ENCODE measurements at regions not wholly inside any gene's neighbourhood (a gene's known extent, or its start where the extent isn't known, plus 50 kb on each side); places are given as distances from the start of the nearest gene placed in this dataset.

DNA sequence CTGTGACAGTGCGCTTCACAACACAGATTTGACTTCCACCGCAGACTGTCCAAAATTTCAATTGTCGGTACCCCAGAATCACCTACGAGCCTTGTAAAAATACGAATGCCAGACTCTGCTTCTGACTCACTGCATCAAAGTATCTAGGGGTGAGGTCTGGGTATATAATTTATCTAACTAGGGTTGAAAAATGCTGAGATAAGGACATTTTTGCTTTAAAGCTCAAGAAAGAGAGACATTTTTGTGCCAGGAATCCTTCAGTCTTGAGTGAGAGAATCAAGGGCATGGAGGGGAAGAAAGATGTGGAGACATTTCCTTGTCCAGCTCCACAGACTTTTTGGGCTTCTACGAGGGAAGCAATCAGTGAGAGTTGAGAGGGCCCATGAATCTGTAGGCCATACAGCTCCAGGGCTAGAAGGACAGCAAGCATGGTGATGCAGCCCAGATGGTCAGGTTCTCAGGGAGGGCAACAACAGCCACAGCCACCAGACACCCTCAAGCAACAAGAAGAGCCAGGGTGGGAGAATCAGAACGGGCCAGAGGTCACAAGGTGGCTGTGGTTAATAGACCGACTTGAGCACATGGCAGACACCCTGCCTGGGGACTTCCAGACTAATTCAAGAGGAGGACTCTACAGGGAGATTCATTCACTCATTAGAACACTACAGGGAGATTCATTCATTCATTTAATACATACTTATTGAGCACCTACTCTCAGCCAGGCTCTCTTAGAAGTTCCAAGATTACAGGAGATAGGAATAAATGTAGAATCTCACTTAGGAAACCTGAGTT lies 211.1 kb upstream of the PRDM1 start:
- TF ChIP-seq, protein P1, sequence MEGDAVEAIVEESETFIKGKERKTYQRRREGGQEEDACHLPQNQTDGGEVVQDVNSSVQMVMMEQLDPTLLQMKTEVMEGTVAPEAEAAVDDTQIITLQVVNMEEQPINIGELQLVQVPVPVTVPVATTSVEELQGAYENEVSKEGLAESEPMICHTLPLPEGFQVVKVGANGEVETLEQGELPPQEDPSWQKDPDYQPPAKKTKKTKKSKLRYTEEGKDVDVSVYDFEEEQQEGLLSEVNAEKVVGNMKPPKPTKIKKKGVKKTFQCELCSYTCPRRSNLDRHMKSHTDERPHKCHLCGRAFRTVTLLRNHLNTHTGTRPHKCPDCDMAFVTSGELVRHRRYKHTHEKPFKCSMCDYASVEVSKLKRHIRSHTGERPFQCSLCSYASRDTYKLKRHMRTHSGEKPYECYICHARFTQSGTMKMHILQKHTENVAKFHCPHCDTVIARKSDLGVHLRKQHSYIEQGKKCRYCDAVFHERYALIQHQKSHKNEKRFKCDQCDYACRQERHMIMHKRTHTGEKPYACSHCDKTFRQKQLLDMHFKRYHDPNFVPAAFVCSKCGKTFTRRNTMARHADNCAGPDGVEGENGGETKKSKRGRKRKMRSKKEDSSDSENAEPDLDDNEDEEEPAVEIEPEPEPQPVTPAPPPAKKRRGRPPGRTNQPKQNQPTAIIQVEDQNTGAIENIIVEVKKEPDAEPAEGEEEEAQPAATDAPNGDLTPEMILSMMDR (IDR thresholded peaks at IDR 0.05; ENCODE audit: borderline replicate concordance, control extremely low read depth, extremely low read depth, insufficient read depth, missing control alignments): no peak
- DNase-seq (ENCODE audit: low spot score): no peak
- in situ Hi-C loops (cut with MboI; ENCODE audit: low sequenced_read_pairs, unreplicated experiment): no loop called here

GRCh38 chr6:105873799-105874198 lies 212.3 kb upstream of the PRDM1 start:
- in situ Hi-C loops (cut with MboI; ENCODE audit: low sequenced_read_pairs, unreplicated experiment): no loop called here
- DNase-seq (ENCODE audit: low spot score): no peak
- TF ChIP-seq, protein P1 (IDR thresholded peaks at IDR 0.05; ENCODE audit: borderline replicate concordance, control extremely low read depth, extremely low read depth, insufficient read depth, missing control alignments): no peak

GRCh38 chr6:105873211-105873704 lies 212.9 kb upstream of the PRDM1 start:
- DNase-seq (ENCODE audit: low spot score): no peak
- in situ Hi-C loops (cut with MboI; ENCODE audit: low sequenced_read_pairs, unreplicated experiment): no loop called here
- TF ChIP-seq, protein P1 (IDR thresholded peaks at IDR 0.05; ENCODE audit: borderline replicate concordance, control extremely low read depth, extremely low read depth, insufficient read depth, missing control alignments): no peak

GRCh38 chr6:105872249-105872648 lies 213.9 kb upstream of the PRDM1 start:
- TF ChIP-seq, protein P1 (IDR thresholded peaks at IDR 0.05; ENCODE audit: borderline replicate concordance, control extremely low read depth, extremely low read depth, insufficient read depth, missing control alignments): no peak
- DNase-seq (ENCODE audit: low spot score): no peak
- in situ Hi-C loops (cut with MboI; ENCODE audit: low sequenced_read_pairs, unreplicated experiment): no loop called here

DNA sequence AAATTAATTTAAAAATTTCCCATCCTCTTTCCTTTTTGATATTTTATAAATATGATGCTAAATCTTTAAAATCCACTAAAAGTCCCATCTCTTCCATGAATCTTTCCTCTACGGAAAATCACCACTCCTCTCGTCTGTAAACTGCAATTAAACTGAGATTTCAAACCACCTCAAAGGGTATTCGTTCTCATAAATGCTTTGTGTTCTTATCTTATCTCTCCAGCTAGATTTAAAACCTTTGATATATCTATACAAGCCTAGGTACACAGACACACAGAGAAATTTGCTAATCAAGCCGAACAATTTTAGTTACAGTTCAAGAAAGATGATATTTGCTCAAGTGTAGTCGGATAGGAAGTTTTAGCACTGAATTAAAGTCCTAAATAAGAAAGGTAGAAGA lies 214.6 kb upstream of the PRDM1 start:
- in situ Hi-C loops (cut with MboI; ENCODE audit: low sequenced_read_pairs, unreplicated experiment): no loop called here
- TF ChIP-seq, protein P1 (IDR thresholded peaks at IDR 0.05; ENCODE audit: borderline replicate concordance, control extremely low read depth, extremely low read depth, insufficient read depth, missing control alignments): no peak
- DNase-seq (ENCODE audit: low spot score): no peak

GRCh38 chr6:105869835-105870440 lies 216.2 kb upstream of the PRDM1 start:
- in situ Hi-C loops (cut with MboI; ENCODE audit: low sequenced_read_pairs, unreplicated experiment): no loop called here
- DNase-seq (ENCODE audit: low spot score): no peak
- TF ChIP-seq, protein P1 (IDR thresholded peaks at IDR 0.05; ENCODE audit: borderline replicate concordance, control extremely low read depth, extremely low read depth, insufficient read depth, missing control alignments): no peak
